Activated naive CD4-positive, alpha-beta T cell treated with anti-CD3 and anti-CD28 coated beads, Interleukin-2, amount 50 U/mL, for 72 hours (primary cell): ENCODE measurements at regions not wholly inside any gene's neighbourhood (a gene's known extent, or its start where the extent isn't known, plus 50 kb on each side); places are given as distances from the start of the nearest gene placed in this dataset.

Experiments
- ATAC-seq, 2 donors: fragments of 150-1000 bp; cut with Tn5 transposase; 2 replicates each; pipeline ENCODE4 v1.10.0; 2021; ENCODE audit warnings: mild to moderate bottlenecking in 2 of 2, moderate library complexity in 2 of 2
- DNase-seq, 2 donors: peaks; one replicate each; pipeline ENCODE4 v3.0.0; 2021 to 2022; ENCODE audit warnings: low spot score in 2 of 2
- H3K27ac Mint-ChIP-seq, 2 donors: one replicate each; pipeline ENCODE4 v1.8.0; 2022; ENCODE audit warnings: mild to moderate bottlenecking in 2 of 2, mixed read lengths in 2 of 2
- H3K36me3 Mint-ChIP-seq, 2 donors: one replicate each; pipeline ENCODE4 v1.8.0; 2022; ENCODE audit warnings: mixed read lengths in 2 of 2
- H3K9me3 Mint-ChIP-seq, 2 donors: one replicate each; pipeline ENCODE4 v1.8.0; 2022; ENCODE audit warnings: mixed read lengths in 2 of 2

- ATAC-seq (no peak), DNase-seq (no peak)
- Mint-ChIP-seq H3K27ac (no peak overlapping the region), H3K36me3 (no peaks in the 10 kb centered on the region), H3K9me3 (no peaks in the 10 kb centered on the region)
Measured at GRCh38 chr9:7403839-7404487, 395.6 kb downstream of the DMAC1 start.

- no peak for DNase-seq
- no peak overlapping the region for H3K27ac Mint-ChIP-seq
Measured at GRCh38 chr9:7403028-7403389, 396.6 kb downstream of the DMAC1 start.

GRCh38 chr9:7402334-7403027 is 397.1 kb downstream of the DMAC1 start:
- no peaks in the 10 kb centered on the region for H3K9me3 Mint-ChIP-seq
- H3K27ac Mint-ChIP-seq, result no peak overlapping the region
- DNase-seq (no peak), ATAC-seq (peak in 1 of 2 donors; percentile 11)
- no peaks in the 10 kb centered on the region for H3K36me3 Mint-ChIP-seq

More at GRCh38 chr9:7403028-7403389, 396.6 kb downstream of the DMAC1 start:
- Mint-ChIP-seq H3K9me3 (no peaks in the 10 kb centered on the region), H3K36me3 (no peaks in the 10 kb centered on the region)
- no peak for ATAC-seq

- DNase-seq, result no peak
Measured at GRCh38 chr9:7401116-7401515, 398.5 kb downstream of the DMAC1 start.

GRCh38 chr9:7394002-7394774 is 405.4 kb downstream of the DMAC1 start:
- Mint-ChIP-seq H3K9me3 (no peaks in the 10 kb centered on the region), H3K27ac (peak overlapping the region in 1 of 2 donors; percentile 56), H3K36me3 (no peaks in the 10 kb centered on the region)
- DNase-seq, result no peak
- no peak for ATAC-seq

More at GRCh38 chr9:7401116-7401515, 398.5 kb downstream of the DMAC1 start:
- H3K36me3 Mint-ChIP-seq, result no peaks in the 10 kb centered on the region
- H3K9me3 Mint-ChIP-seq, result no peaks in the 10 kb centered on the region
- H3K27ac Mint-ChIP-seq, result no peak overlapping the region
- no peak for ATAC-seq

- Mint-ChIP-seq H3K36me3 (no peaks in the 10 kb centered on the region), H3K27ac (no peak overlapping the region), H3K9me3 (no peaks in the 10 kb centered on the region)
- ATAC-seq, result no peak
- no peak for DNase-seq
Measured at GRCh38 chr9:7392148-7392547, 407.4 kb downstream of the DMAC1 start.

- peak overlapping the region in 1 of 2 donors; percentile 73 for H3K27ac Mint-ChIP-seq
- no peaks in the 10 kb centered on the region for H3K36me3 Mint-ChIP-seq
- no peak for ATAC-seq
Measured at GRCh38 chr9:7388755-7389154, 410.8 kb downstream of the DMAC1 start.

GRCh38 chr9:7387840-7388239 is 411.7 kb downstream of the DMAC1 start:
- DNase-seq (no peak), ATAC-seq (no peak)
- Mint-ChIP-seq H3K9me3 (no peaks in the 10 kb centered on the region), H3K36me3 (no peaks in the 10 kb centered on the region), H3K27ac (no peak overlapping the region)

More at GRCh38 chr9:7388755-7389154, 410.8 kb downstream of the DMAC1 start:
- DNase-seq, result no peak
- H3K9me3 Mint-ChIP-seq, result no peaks in the 10 kb centered on the region

GRCh38 chr9:7382304-7382703 is 417.3 kb downstream of the DMAC1 start:
- H3K9me3 Mint-ChIP-seq, result no peaks in the 10 kb centered on the region
- ATAC-seq (no peak), DNase-seq (no peak)
- H3K27ac Mint-ChIP-seq, result no peak overlapping the region
- H3K36me3 Mint-ChIP-seq, result no peaks in the 10 kb centered on the region

- ATAC-seq (no peak), DNase-seq (no peak)
- H3K27ac Mint-ChIP-seq, result no peak overlapping the region
- H3K36me3 Mint-ChIP-seq, result no peaks in the 10 kb centered on the region
- no peaks in the 10 kb centered on the region for H3K9me3 Mint-ChIP-seq
Measured at GRCh38 chr9:7377489-7377888, 422.1 kb downstream of the DMAC1 start.

- Mint-ChIP-seq H3K9me3 (no peaks in the 10 kb centered on the region), H3K36me3 (no peaks in the 10 kb centered on the region), H3K27ac (no peak overlapping the region)
- no peak for DNase-seq
- no peak for ATAC-seq
Measured at GRCh38 chr9:7376833-7377232, 422.7 kb downstream of the DMAC1 start.

- ATAC-seq (no peak), DNase-seq (no peak)
- H3K27ac Mint-ChIP-seq, result no peak overlapping the region
- no peaks in the 10 kb centered on the region for H3K36me3 Mint-ChIP-seq
- H3K9me3 Mint-ChIP-seq, result no peaks in the 10 kb centered on the region
Measured at GRCh38 chr9:7376213-7376612, 423.4 kb downstream of the DMAC1 start.

- DNase-seq, result no peak
- H3K36me3 Mint-ChIP-seq, result no peaks in the 10 kb centered on the region
- H3K9me3 Mint-ChIP-seq, result no peaks in the 10 kb centered on the region
- H3K27ac Mint-ChIP-seq, result no peak overlapping the region
- ATAC-seq, result no peak
Measured at GRCh38 chr9:7375013-7375511, 424.5 kb downstream of the DMAC1 start.

- no peak for ATAC-seq
- no peaks in the 10 kb centered on the region for H3K36me3 Mint-ChIP-seq
Measured at GRCh38 chr9:7370988-7371387, 428.6 kb downstream of the DMAC1 start.

GRCh38 chr9:7370381-7370780 is 429.2 kb downstream of the DMAC1 start:
- no peak for DNase-seq
- no peak overlapping the region for H3K27ac Mint-ChIP-seq
- ATAC-seq, result no peak
- H3K9me3 Mint-ChIP-seq, result no peaks in the 10 kb centered on the region
- H3K36me3 Mint-ChIP-seq, result no peaks in the 10 kb centered on the region

More at GRCh38 chr9:7370988-7371387, 428.6 kb downstream of the DMAC1 start:
- Mint-ChIP-seq H3K27ac (no peak overlapping the region), H3K9me3 (no peaks in the 10 kb centered on the region)
- DNase-seq, result no peak

- Mint-ChIP-seq H3K9me3 (no peaks in the 10 kb centered on the region), H3K36me3 (no peaks in the 10 kb centered on the region), H3K27ac (no peak overlapping the region)
- ATAC-seq (no peak), DNase-seq (no peak)
Measured at GRCh38 chr9:7369384-7369821, 430.2 kb downstream of the DMAC1 start.
